SK-N-MC (cell line): ENCODE measurements at regions not wholly inside any gene's neighbourhood (a gene's known extent, or its start where the extent isn't known, plus 50 kb on each side); places are given as distances from the start of the nearest gene placed in this dataset.

ENCODE experiments used
- EZH2 ChIP-seq: fragments of 200-600 bp; sonication (generic); IDR thresholded peaks from one replicate; pipeline ENCODE4 v1.6.1; 2017; ENCODE audit warnings: antibody characterized with exemption
- FOXP2 ChIP-seq: optimal IDR thresholded peaks from 2 replicates; pipeline ENCODE3; 2011; ENCODE audit warnings: mild to moderate bottlenecking, moderate library complexity; ENCODE audit not compliant: insufficient read depth; ENCODE audit errors: extremely low read length, control extremely low read depth
- POLR2AphosphoS5 ChIP-seq: IDR thresholded peaks from 2 replicates; pipeline ENCODE4 v1.6.1; 2012; ENCODE audit warnings: mild to moderate bottlenecking, low read depth, low read length, borderline replicate concordance

DNA sequence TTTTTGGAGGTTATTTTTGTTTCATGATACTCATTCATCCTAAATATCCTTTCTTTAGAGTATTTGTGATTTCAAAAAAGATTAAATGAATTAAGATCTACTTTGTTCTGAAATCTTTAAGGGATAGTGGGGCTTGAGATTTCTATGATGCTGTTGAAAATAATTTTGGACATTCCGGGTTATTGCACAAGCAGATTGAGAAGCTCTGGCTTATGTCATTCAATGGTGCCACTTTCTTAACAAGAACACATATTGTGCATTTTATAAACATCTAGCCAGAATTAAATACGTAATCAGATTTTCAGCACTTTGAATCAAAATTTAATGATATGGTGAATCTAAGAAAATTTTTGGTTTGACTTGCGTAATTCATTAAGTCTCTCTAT, 207.7 kb upstream of the COL3A1 start:
- no peak for TF ChIP-seq POLR2AphosphoS5
- no peak for TF ChIP-seq EZH2
- no peak for TF ChIP-seq FOXP2
